COLO668 (cell line): ENCODE measurements at regions not wholly inside any gene's neighbourhood (a gene's known extent, or its start where the extent isn't known, plus 50 kb on each side); places are given as distances from the start of the nearest gene placed in this dataset.

Experiments used
- DNase-seq: peaks from one replicate; lab custom pipeline; 2025; ENCODE audit not compliant: unreplicated experiment; lab: John Stamatoyannopoulos, UW

- no peak for DNase-seq
Observed at GRCh38 chr13:61838568-61838967, 422.9 kb upstream of the PCDH20 start.

GRCh38 chr13:61833228-61833627, 417.6 kb upstream of the PCDH20 start:
- no peak for DNase-seq

DNA sequence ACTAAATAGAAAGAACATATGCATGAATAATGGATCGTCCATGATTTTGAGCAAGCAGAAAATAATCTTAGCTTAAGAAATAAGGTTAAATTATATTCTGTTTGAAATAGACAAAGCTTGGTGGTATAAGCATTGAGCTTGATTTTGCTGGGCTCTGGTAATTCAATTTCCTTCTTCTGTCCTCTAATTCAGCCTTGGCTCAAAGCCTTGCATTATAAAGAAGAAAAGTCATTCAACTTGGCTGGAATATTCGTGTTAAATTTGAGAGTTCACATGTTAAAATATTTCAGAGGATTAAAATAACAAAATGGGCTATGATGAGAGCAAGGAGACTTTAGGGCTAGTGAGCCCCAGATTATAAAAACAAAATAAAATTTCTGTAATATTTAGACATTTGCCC, 415.4 kb upstream of the PCDH20 start:
- no peak for DNase-seq

- DNase-seq = no peak
Observed at GRCh38 chr13:61830475-61830874, 414.8 kb upstream of the PCDH20 start.

- no peak for DNase-seq
Observed at GRCh38 chr13:61824168-61824567, 408.5 kb upstream of the PCDH20 start.

GRCh38 chr13:61812286-61812685, 396.6 kb upstream of the PCDH20 start:
- DNase-seq = no peak

GRCh38 chr13:61810065-61810464, 394.4 kb upstream of the PCDH20 start:
- no peak for DNase-seq

GRCh38 chr13:61797397-61797796, 381.7 kb upstream of the PCDH20 start:
- no peak for DNase-seq

DNA sequence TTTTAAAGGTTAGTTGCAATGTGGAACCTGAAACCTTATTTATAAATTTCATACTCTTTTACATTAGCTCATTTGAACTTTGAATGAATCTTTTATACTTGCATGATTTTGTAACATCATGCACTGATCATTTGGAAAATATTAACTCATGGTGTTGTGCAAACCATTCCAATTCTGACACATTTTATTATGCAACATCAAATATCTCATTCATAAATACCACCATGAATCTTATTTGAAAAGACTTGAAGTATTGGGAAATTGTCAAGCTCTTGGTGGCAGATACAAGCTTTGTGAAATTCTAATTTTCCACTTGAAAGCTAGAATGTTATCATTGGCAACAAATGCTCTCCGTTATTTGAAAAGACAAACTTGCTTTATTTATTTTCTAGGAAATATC, 379.9 kb upstream of the PCDH20 start:
- DNase-seq = no peak

GRCh38 chr13:61779456-61779855, 363.8 kb upstream of the PCDH20 start:
- no peak for DNase-seq

DNA sequence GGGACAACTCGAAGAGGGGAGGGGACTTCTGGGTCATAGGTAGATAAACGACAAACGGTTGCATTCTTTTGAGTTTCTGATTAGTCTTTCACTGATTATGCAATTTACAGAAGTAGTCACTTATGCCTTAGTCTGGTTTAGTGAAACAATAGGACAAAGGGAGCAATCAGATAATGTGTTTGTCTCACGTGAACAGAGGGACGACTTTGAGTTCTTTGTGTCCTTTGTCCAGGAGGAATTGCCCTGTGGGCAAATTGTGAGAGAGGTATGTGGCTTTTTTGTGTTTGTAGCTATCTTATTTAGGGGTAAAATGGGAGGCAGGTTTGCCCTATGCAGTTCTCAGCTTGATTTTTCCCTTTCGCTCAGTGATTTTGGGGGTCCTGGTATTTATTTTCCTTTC, 362.9 kb upstream of the PCDH20 start:
- DNase-seq = no peak

- DNase-seq = no peak
Observed at GRCh38 chr13:61777899-61778298, 362.2 kb upstream of the PCDH20 start.

- DNase-seq = no peak
Observed at GRCh38 chr13:61777271-61777670, 361.6 kb upstream of the PCDH20 start.

DNA sequence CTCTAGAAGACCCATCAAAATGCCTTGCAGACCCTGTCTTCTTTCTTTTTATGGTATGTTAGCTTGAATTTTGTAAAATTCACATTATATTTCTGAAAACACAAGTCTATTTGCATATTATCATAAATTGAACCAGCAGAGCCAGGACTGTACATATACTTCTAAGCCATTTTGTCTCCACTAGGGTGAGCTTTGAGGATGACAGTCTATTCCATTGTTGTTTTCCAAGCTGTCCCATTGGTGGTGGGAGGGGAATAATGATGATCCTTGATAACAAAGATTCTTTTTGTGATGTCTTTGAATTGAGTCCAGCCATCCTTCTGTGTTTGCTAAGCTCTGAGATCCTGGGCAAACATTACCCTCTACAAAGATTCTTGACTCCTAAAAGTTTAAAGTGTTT, 359.3 kb upstream of the PCDH20 start:
- DNase-seq = no peak

DNA sequence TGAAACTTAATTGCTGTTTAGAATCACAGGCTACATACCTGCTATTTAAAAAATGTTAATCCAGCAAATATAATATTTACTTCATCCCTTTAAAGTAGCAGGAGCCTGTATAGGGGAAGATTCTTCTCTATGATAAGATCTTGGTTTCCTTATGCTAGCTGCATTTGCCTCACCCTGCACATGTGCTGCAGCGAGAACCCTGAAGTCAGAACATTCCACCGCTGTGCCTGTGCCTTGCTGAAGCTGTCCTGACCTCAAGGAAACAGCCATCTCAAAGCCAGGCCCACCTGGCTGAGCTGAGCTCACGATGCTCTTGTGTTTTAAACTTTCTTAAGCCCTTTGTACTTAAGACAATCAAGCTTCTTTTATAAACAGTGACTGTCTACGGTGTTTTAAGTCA, 355.0 kb upstream of the PCDH20 start:
- DNase-seq = no peak

- DNase-seq = no peak
Observed at GRCh38 chr13:61768175-61768574, 352.5 kb upstream of the PCDH20 start.

DNA sequence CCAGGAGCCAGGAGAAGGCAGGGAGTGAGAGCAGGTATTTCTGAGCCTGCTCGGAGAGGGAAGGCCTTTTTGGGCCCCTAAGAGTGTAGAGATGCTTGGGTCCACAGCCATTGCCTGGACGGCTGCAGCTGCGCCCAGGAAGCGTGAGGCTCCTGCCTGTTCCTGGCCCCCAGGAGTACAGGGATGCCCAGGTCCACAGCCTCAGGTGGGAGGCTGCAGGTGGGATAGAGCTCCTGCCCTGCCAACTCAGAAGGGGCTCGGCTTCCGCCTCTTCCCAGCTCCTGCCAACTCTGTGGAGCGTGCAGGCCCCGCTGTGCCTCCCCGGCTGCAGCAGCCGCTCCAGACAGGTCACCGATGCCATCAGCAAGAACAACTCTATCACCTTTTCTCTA, 351.0 kb upstream of the PCDH20 start:
- DNase-seq = no peak

DNA sequence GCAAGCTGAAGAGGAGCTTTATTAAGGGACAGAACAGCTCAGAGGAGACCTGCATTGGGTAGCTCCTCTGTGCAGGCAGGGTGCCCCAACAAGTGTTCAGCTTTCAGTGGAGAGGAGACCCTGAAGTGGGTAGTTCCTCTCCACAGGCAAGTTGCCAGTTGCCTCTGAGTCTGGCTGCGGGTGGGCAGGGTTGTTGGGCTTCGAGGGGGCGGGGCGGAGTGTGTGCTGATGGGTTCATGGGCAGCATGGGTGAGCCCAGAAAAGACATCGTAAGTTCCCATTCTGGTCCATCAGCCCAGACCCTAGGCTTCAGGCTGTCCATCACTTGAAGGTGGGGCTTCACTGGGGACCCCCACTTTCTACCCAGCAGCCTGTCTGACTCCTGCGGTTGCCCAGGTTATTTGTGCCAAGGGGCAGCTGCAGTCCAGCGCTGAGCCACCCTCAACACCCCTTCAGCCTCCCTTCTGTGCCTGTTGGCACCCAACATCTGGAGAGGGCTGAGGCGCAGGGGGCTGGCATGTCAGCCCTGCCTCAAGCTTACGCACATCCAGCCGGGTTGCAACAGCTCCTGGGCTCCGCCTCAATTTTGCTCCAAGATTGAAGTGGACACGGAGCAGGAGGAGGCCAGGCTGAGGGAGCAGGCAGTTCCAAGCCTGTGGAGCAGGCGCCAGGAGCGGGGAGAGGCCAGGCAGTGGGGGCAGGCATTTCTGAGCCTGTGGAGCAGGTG, 350.5 kb upstream of the PCDH20 start:
- DNase-seq = no peak

DNA sequence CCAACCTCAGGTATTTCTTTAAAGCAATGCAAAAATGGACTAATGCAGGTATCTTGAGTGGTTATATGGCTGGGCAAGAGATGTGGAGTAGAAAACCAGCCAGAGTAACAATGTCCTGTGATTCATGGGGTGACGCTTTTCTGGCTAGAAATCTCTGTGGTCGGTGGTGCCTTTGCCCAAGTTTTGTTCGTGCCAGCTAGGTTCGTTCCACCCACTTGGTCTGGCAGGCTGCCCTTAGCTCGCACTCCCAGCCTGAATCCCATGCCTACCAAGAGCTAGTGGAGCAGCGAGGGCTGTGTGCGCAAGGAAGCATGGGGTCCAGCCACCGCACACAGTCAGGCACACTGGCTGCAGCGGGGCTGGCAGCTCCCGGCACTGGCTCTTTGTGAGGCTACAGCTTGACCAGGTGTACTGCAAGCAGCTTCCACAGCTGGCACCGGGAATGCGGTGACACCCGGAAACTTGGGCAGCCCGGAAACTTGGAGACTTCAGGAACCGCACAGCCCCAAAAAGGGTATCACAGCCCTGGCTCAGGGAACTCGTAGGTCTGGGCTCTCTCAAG, 349.6 kb upstream of the PCDH20 start:
- DNase-seq = no peak

- DNase-seq = no peak
Observed at GRCh38 chr13:61761690-61762089, 346.0 kb upstream of the PCDH20 start.

DNA sequence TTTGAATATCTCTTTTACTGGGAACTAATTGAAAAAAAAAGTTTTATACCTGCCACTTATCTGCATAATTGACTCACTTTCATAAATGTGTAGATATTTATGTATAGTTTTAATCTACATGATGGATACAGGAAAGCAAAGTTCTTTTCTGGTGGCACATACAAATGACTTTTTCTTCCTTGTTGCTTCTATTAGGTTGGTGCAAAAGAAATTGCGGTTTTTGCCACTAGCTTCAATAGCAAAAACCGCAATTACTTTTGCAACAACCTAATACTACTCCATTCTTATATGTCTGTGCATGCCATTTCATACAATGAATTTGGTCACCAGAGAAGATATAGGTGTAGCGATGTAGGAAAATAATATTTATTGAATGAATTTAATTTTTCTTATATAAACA, 344.5 kb upstream of the PCDH20 start:
- no peak for DNase-seq

GRCh38 chr13:61756031-61756430, 340.4 kb upstream of the PCDH20 start:
- DNase-seq = no peak

GRCh38 chr13:61751039-61751438, 335.4 kb upstream of the PCDH20 start:
- DNase-seq = no peak
